Dedifferentiated amniotic fluid mesenchymal stem cell (primary cell): ENCODE measurements at regions not wholly inside any gene's neighbourhood (a gene's known extent, or its start where the extent isn't known, plus 50 kb on each side); places are given as distances from the start of the nearest gene placed in this dataset.
"Not testable (repeated sequence)": the region's sequence is repeated elsewhere in the genome, so short reads cannot be mapped to it uniquely, and the experiment has no call there.

Source experiments
- DNase-seq: peaks from one replicate; pipeline ENCODE4 v3.0.0-alpha.2; 2016; ENCODE audit errors: extremely low spot score

- DNase-seq, result no peak
Measured at GRCh38 chr17:52895272-52895671, 736.8 kb upstream of the CA10 start.

- DNase-seq, result no peak
Measured at GRCh38 chr17:52892334-52892733, 733.8 kb upstream of the CA10 start.

DNA sequence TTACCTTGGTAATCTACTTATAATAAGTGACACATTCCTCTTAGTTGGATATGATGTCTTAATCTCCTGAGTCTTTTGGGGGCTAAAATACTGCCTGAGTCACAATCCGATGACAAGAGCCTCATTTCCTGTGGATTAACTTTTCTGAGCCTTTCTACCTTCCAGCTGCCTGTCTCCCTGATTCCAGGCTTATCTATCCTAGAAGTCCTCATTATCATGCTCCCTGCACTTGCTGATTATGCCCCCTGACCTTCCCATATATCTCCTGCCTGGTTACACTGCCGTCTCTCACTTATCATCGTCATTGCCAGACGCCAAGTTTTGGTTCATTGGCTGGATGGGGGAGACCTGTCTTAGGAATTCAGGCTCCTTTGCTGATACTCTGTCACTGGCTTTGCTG lies 727.4 kb upstream of the CA10 start:
- DNase-seq, result no peak

DNA sequence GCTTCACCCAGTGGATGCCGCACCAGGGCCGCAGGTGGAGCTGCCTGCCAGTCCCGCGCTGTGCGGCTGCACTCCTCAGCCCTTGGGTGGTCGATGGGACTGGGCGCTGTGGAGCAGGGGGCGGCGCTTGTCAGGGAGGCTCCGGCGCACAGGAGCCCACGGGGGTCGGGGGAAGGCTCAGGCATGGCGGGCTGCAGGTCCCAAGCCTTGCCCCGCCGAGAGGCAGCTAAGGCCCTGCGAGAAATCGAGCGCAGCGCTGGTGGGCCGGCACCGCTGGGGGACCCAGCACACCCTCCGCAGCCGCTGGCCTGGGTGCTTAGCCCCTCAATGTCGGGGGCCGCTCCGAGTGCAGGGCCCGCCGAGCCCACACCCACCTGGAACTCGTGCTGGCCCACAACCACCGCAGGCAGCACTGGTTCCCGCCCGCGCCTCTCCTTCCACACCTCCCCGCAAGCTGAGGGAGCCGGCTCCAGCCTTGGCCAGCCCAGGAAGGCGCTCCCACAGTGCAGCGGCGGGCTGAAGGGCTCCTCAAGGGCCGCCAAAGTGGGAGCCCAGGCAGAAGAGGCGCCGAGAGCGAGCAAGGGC lies 725.5 kb upstream of the CA10 start:
- DNase-seq, result not testable (repeated sequence)

- DNase-seq, result not testable (repeated sequence)
Measured at GRCh38 chr17:52846767-52847166, 688.3 kb upstream of the CA10 start.

DNA sequence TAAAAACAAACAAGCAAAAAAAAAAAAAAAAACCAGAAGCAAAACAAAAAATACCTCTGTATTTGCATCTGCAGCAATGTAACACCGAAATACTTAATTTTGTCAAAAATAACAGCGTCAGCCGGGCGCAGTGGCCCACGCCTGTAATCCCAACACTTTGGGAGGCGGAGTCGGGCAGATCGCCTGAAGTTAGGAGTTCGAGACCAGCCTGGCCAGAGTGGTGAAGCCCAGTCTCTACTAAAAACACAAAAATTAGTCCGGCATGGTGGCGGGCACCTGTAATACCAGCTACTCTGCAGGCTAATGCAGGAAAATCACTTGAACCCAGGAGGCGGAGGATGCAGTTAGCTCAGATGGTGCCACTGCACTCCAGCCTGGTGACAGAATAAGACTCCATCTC lies 683.5 kb upstream of the CA10 start:
- no peak for DNase-seq

DNA sequence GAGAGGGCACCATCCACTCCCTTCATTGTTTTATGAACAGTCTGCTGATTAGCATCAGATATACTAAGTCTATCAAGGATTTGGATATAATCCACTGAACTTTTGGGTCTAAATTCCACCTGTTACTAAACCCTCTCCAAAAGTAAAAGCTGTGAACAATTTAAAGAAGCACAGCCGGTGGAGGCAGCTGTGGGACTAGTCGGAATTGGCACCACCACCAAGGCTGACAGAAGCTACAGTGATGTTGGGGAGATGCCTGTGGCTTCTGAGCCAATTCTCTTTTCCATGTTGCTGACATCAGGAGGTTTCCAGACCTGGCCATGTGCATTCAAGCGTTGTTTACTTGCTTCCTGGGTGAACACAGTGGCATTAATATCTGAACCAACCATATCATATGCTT lies 679.0 kb upstream of the CA10 start:
- no peak for DNase-seq

GRCh38 chr17:52831536-52831935 lies 673.0 kb upstream of the CA10 start:
- no peak for DNase-seq

DNA sequence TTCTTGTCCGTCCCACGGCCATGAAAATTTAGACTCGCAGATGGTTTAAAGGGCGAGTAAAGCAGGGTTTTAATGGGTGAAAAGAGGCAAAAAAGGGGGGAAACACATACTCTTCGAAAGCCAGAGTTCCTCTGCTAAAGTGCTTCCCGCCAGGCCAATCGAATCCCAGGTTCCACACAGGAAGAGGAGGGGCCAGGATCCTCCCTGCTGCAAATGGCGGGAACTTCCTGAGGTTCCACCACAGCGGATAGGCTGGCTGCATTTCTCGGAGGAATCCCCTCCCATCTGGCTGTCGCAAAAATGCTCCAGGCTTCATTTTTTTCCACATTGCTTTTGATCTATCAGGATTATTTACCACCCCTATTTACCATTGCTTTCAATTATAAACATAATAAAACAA lies 670.1 kb upstream of the CA10 start:
- DNase-seq, result no peak

DNA sequence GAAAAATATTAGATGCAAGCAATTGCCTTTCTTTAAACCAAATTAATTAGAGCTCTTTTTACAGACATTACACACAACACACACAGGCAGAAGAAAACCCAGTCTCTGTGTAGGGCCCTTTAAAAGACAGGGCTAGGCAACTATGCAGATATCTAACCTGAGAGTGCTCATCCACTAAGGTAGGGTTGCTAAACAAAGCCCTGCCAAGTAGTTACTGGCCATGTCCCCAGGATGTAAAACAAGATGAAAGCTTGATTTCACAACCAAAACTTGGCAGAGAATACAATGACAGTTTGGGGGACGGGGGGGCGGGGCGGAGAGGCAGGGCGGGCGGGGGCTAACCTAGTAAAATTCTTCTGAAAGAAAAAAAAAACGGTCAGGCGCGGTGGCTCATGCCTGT lies 669.0 kb upstream of the CA10 start:
- DNase-seq, result no peak

GRCh38 chr17:52824542-52824941 lies 666.0 kb upstream of the CA10 start:
- no peak for DNase-seq

- DNase-seq, result no peak
Measured at GRCh38 chr17:52823155-52823554, 664.6 kb upstream of the CA10 start.

DNA sequence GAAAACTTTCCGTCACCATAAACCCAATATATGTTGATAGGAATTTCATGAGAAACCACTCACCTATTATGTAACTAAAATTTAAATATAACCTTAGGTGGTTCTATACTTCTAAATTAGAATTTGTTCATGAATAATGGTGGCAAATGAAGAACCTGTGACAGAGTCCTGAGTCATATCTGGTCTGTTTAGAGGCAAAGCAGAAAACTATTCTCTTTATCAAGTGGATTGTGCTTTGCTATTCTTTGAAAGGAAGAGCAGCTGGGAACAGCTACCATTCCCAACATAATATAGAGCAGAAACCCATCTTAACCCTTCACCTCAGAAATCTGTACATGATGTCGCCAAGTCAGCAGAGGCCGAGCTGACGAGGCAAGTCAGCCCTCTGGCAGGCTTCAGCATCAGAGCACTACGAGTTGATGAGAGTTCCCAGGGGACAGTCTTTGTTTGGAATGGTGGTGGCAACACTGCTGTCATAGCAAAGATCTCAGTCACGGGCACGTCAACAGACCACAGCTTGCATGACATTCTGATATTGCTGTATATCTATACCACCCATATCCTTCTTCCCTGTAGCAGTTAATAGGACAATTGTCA lies 631.9 kb upstream of the CA10 start:
- DNase-seq, result no peak

DNA sequence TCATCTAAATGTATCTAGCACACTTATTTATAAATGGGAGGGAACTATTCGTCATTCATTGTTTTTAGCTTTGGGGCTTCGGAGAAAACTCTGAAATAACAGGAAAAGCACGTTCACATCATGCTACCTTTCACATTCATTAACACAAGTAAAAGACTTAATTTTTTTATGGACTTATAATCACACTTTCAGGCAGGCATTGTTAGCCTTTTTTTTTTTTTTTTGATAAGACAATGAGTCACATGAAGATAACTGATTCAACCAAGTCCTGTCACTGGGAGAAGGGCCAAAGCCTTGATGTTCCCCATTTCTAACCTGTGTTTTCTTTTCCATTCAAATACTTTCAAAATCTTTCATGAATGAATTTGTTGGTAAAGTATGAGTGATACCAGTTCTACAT lies 631.3 kb upstream of the CA10 start:
- DNase-seq, result no peak

- no peak for DNase-seq
Measured at GRCh38 chr17:52776234-52776633, 617.7 kb upstream of the CA10 start.

DNA sequence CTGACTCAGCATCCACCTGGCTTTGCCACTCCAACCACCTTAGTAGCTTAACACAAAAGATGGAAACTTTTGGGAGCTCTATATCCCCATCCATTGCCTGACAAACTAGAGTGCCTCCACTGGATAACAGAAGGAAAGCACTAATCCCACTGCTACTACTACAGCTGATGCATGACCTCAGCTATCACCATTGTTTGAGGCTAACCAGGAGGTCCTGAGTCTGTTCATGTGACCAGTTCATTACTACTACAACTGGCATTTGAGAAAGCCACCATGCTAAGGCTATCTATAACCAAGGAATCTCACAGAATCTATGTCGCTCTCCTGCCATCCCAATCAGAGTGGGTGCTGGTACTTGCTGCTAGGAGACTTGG lies 604.3 kb upstream of the CA10 start:
- no peak for DNase-seq

- no peak for DNase-seq
Measured at GRCh38 chr17:52762147-52762793, 603.8 kb upstream of the CA10 start.

GRCh38 chr17:52759864-52760263 lies 601.4 kb upstream of the CA10 start:
- DNase-seq, result no peak

DNA sequence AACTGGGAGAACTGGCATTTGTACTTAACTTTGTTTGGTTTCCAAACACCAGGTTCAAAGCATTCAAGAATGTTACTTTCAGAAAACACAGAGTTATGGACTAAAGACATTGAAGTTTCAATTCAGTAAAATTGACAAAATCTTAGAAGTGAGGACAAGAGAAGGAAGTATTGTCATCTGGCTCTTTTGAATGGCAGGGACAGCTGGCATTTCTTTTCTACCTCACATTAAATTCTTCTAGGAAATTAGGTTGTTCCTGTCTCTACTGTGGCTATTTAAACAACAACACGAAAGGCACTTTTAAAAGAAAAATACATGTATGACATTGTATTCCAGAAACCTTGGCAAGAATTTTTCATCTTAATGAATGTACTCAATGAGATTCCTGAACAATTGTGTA lies 600.0 kb upstream of the CA10 start:
- DNase-seq, result no peak

DNA sequence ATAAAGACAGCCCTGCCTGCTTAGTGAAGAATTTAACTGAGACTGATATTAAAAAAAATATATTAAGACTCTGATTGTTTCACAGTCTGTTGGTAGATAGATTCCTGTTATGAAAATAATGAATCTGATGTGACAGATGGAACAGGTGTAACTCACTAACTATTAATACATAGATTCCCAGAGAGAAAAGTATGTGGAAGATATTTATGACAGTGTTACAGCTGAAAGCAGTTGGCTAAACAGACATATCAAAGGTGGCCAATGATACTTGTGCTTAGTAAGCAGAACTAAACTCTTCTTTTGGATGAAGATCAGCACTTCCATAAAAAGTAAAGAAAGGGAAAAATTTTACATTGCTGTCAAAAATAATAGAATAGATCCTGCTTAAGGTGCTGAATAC lies 598.2 kb upstream of the CA10 start:
- DNase-seq, result no peak

DNA sequence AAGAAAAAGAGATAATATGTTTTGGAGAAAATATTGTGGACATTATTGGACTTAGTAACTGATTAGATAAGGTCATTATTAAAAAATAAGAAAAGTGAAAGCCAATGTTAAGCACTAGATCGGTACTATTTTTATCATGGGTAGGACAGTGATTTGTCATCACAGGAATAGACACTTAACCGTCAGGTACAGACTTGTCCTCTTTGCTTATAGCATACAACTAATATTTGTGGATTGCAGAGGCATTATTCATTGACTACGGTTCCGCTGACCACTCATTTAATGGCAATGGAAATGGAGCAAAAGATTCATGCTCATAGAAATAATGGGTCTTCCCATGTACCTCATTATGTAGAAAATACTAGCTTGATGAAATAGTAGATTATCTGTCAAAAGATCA lies 596.3 kb upstream of the CA10 start:
- DNase-seq, result no peak

- DNase-seq, result no peak
Measured at GRCh38 chr17:52751051-52751450, 592.5 kb upstream of the CA10 start.

GRCh38 chr17:52744179-52744578 lies 585.7 kb upstream of the CA10 start:
- DNase-seq, result no peak

DNA sequence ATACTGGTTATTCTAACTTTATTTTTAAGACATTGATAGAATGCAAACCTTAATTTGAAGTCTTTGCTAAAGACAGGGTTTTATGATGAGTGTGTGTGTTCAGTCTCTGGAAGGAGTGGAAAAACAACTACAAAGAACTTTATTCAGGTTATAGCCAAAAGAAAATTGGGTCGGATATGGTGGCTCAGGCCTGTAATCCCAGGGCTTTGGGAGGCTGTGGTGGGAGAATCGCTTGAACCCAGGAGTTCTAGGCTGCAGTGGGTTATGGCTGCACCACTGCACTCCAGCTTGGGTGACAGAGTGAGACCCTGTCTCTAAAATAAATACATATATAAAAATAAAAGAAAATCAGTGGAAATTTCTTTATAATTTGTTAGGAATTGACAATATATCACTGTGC lies 581.5 kb upstream of the CA10 start:
- DNase-seq, result no peak
